ENCODE measurements at regions not wholly inside any gene's neighbourhood (a gene's known extent, or its start where the extent isn't known, plus 50 kb on each side); places are given as distances from the start of the nearest gene placed in this dataset.

GRCh38 chr2:216920937-216921456 lies 61.1 kb upstream of the TNP1 start:
- no peak overlapping the region for H2AFZ ChIP-seq (ENCODE audit: control insufficient read depth, low read depth, low read length)
- H3K27me3 ChIP-seq (replicated peaks in 1 of 2; ENCODE audit: control insufficient read depth in 2 of 2, insufficient read depth in 2 of 2, low read length in 1 of 2): no peaks in the 10 kb centered on the region; a peak in 2 of 4 replicates
- in situ Hi-C loops (cut with MboI) (no loop called here), intact Hi-C loops (cut with micrococcal nuclease; ENCODE audit: unreplicated experiment) (loop anchor here (5.0 to 10.0 kb wide), 2 partner anchors 244 to 301 kb away; no protein-coding TSS in a partner anchor)
- no peaks in the 10 kb centered on the region for H3K36me3 ChIP-seq (ENCODE audit: control insufficient read depth in 2 of 2, insufficient read depth in 2 of 2, low read length in 1 of 2)
- no peak overlapping the region for H3K4me2 ChIP-seq (ENCODE audit: control insufficient read depth, insufficient read depth)
- FAIRE-seq: no peak
- CTCF ChIA-PET: no interaction called here
- RAD21 ChIA-PET (ENCODE audit: unreplicated experiment): no interaction called here
- WGBS (ENCODE audit: insufficient coverage, insufficient replicate concordance, low lambda C conversion rate, missing lambda C conversion rate): 57% methylated on average over 10 of the region's 10 CpGs
- H3K79me2 ChIP-seq (ENCODE audit: control insufficient read depth, insufficient read depth, low read length): no peaks in the 10 kb centered on the region
- DNase-seq (ENCODE audit: low read depth, low spot score): no peak
- BruUV-seq (replicated peaks): no TSS peak
- no peak for ATAC-seq
- TF ChIP-seq RELB (IDR thresholded peaks at IDR 0.05; ENCODE audit: low read depth) (no peak), FOS (IDR thresholded peaks at IDR 0.05; ENCODE audit: borderline replicate concordance, extremely low read depth, insufficient read length) (no peak), EED (IDR thresholded peaks at IDR 0.05; ENCODE audit: low read depth) (no peak), YBX1 (IDR thresholded peaks at IDR 0.05) (no peak), SMC3 (IDR thresholded peaks at IDR 0.05; ENCODE audit: borderline replicate concordance, low read length) (no peak), CEBPB (IDR thresholded peaks at IDR 0.05; ENCODE audit: borderline replicate concordance in 1 of 2, low read depth in 2 of 2, low read length in 2 of 2) (no peak), PBX3 (IDR thresholded peaks at IDR 0.05; ENCODE audit: insufficient replicate concordance, low read depth, low read length) (no peak), TCF3 (IDR thresholded peaks at IDR 0.05; ENCODE audit: borderline replicate concordance, insufficient read depth, low read depth, low read length) (no peak), ZBED1 (IDR thresholded peaks at IDR 0.05; ENCODE audit: borderline replicate concordance) (no peak), MYC (IDR thresholded peaks at IDR 0.05; ENCODE audit: insufficient read depth, insufficient read length, insufficient replicate concordance, low read length, severe bottlenecking) (no peak)
- TF ChIP-seq, protein P1, sequence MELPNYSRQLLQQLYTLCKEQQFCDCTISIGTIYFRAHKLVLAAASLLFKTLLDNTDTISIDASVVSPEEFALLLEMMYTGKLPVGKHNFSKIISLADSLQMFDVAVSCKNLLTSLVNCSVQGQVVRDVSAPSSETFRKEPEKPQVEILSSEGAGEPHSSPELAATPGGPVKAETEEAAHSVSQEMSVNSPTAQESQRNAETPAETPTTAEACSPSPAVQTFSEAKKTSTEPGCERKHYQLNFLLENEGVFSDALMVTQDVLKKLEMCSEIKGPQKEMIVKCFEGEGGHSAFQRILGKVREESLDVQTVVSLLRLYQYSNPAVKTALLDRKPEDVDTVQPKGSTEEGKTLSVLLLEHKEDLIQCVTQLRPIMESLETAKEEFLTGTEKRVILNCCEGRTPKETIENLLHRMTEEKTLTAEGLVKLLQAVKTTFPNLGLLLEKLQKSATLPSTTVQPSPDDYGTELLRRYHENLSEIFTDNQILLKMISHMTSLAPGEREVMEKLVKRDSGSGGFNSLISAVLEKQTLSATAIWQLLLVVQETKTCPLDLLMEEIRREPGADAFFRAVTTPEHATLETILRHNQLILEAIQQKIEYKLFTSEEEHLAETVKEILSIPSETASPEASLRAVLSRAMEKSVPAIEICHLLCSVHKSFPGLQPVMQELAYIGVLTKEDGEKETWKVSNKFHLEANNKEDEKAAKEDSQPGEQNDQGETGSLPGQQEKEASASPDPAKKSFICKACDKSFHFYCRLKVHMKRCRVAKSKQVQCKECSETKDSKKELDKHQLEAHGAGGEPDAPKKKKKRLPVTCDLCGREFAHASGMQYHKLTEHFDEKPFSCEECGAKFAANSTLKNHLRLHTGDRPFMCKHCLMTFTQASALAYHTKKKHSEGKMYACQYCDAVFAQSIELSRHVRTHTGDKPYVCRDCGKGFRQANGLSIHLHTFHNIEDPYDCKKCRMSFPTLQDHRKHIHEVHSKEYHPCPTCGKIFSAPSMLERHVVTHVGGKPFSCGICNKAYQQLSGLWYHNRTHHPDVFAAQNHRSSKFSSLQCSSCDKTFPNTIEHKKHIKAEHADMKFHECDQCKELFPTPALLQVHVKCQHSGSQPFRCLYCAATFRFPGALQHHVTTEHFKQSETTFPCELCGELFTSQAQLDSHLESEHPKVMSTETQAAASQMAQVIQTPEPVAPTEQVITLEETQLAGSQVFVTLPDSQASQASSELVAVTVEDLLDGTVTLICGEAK (IDR thresholded peaks at IDR 0.05; ENCODE audit: borderline replicate concordance): no peak
- TF ChIP-seq, protein P2, sequence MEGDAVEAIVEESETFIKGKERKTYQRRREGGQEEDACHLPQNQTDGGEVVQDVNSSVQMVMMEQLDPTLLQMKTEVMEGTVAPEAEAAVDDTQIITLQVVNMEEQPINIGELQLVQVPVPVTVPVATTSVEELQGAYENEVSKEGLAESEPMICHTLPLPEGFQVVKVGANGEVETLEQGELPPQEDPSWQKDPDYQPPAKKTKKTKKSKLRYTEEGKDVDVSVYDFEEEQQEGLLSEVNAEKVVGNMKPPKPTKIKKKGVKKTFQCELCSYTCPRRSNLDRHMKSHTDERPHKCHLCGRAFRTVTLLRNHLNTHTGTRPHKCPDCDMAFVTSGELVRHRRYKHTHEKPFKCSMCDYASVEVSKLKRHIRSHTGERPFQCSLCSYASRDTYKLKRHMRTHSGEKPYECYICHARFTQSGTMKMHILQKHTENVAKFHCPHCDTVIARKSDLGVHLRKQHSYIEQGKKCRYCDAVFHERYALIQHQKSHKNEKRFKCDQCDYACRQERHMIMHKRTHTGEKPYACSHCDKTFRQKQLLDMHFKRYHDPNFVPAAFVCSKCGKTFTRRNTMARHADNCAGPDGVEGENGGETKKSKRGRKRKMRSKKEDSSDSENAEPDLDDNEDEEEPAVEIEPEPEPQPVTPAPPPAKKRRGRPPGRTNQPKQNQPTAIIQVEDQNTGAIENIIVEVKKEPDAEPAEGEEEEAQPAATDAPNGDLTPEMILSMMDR (IDR thresholded peaks at IDR 0.05 in 2 of 3, conservative IDR thresholded peaks at IDR 0.05 in 1 of 3; ENCODE audit: control insufficient read depth in 2 of 3, extremely low read depth in 1 of 3, insufficient read depth in 1 of 3, low read depth in 3 of 3, low read length in 3 of 3): no peak
- TF ChIP-seq, protein P3, sequence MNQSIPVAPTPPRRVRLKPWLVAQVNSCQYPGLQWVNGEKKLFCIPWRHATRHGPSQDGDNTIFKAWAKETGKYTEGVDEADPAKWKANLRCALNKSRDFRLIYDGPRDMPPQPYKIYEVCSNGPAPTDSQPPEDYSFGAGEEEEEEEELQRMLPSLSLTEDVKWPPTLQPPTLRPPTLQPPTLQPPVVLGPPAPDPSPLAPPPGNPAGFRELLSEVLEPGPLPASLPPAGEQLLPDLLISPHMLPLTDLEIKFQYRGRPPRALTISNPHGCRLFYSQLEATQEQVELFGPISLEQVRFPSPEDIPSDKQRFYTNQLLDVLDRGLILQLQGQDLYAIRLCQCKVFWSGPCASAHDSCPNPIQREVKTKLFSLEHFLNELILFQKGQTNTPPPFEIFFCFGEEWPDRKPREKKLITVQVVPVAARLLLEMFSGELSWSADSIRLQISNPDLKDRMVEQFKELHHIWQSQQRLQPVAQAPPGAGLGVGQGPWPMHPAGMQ (IDR thresholded peaks at IDR 0.05; ENCODE audit: borderline replicate concordance): no peak
- H3K4me1 ChIP-seq (ENCODE audit: control insufficient read depth, insufficient read depth, low read length): no peaks in the 10 kb centered on the region
- SMC1A ChIA-PET (ENCODE audit: uncharacterized antibody, unreplicated experiment): no interaction called here
- no peak overlapping the region for H3K27ac ChIP-seq (ENCODE audit: control insufficient read depth, insufficient read depth)
- no peaks in the 10 kb centered on the region for H3K9me3 ChIP-seq (replicated peaks; ENCODE audit: control insufficient read depth, insufficient read depth, low read length)
- H3K4me3 ChIP-seq: no peak overlapping the region
- POLR2A ChIA-PET: no interaction called here
- no peak overlapping the region for H3K9ac ChIP-seq (ENCODE audit: control insufficient read depth, insufficient read depth, low read length)
- H4K20me1 ChIP-seq (ENCODE audit: control insufficient read depth, insufficient read depth): no peaks in the 10 kb centered on the region

All from GM12878 (cell line).